ENCODE measurements at regions not wholly inside any gene's neighbourhood (a gene's known extent, or its start where the extent isn't known, plus 50 kb on each side); places are given as distances from the start of the nearest gene placed in this dataset.

DNA sequence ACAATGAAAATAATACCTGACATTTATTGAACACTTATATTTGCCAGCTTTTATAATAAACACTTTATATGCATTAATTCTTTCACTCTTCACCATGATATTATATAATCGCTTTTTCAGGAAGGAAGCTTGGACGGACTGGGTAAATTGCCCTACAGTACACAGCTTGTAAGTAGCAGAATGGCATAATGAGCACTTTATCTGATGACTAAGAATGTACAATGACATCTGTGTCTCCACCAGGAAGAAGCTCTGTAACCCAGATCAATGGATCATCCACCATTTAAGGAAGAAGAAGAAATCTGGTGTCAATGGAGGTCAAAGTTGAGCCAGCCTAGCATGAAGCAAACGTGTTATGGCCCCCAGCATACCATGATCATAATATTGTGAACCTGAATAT, 444.0 kb upstream of the SPHKAP start:
- intact Hi-C loops (cut with DNase I) = no loop called here
- 77 to 80% methylated on average over 3 of the region's 3 CpGs for WGBS, 2 donors
- TF ChIP-seq POLR2AphosphoS5 (IDR thresholded peaks at IDR 0.05) (no peak), EP300 (IDR thresholded peaks at IDR 0.05) (no peak), CTCF (IDR thresholded peaks at IDR 0.05) (no peak), POLR2A (IDR thresholded peaks at IDR 0.05) (no peak)
- no peaks in the 10 kb centered on the region for H3K4me1 ChIP-seq
- no peak overlapping the region for H3K4me3 ChIP-seq
- no peaks in the 10 kb centered on the region for H3K27me3 ChIP-seq
- H3K27ac ChIP-seq = no peak overlapping the region
- H3K36me3 ChIP-seq = no peaks in the 10 kb centered on the region
- H3K9me3 ChIP-seq = no peaks in the 10 kb centered on the region
- DNase-seq = no peak

DNA sequence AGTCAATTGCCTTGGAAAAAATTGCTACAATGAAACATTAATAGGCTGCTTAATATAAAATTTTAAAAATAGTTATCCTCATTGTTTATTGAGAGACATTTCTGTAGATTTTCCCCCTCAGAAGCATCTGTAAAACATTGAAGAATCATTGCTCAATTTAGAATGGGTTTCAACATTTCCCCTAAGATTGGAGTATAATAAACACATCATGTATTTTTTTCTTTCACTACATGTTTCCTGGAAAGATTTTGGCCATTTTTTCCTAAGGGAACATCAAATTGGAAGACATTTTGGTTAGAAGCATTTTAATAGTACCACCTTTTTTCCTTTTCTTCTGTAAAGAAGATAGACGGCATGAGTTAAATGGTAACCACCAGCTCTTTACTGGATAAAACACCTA, 443.2 kb upstream of the SPHKAP start:
- intact Hi-C loops (cut with DNase I) = no loop called here
- no peaks in the 10 kb centered on the region for H3K4me1 ChIP-seq
- WGBS, 2 donors = 89 to 91% methylated on average over 1 of the region's 1 CpG

GRCh38 chr2:228615496-228615895, 434.0 kb upstream of the SPHKAP start:
- no peak overlapping the region for H3K4me3 ChIP-seq
- intact Hi-C loops (cut with DNase I) = no loop called here
- H3K27me3 ChIP-seq = no peaks in the 10 kb centered on the region
- no peaks in the 10 kb centered on the region for H3K4me1 ChIP-seq
- no peak for DNase-seq
- WGBS, 2 donors = 91 to 94% methylated on average over 3 of the region's 3 CpGs
- TF ChIP-seq EP300 (IDR thresholded peaks at IDR 0.05) (no peak), CTCF (IDR thresholded peaks at IDR 0.05) (no peak), POLR2A (IDR thresholded peaks at IDR 0.05) (no peak), POLR2AphosphoS5 (IDR thresholded peaks at IDR 0.05) (no peak)
- no peaks in the 10 kb centered on the region for H3K36me3 ChIP-seq
- H3K27ac ChIP-seq = no peak overlapping the region
- H3K9me3 ChIP-seq = no peaks in the 10 kb centered on the region

More for the DNA sequence above, 443.2 kb upstream of the SPHKAP start:
- no peaks in the 10 kb centered on the region for H3K9me3 ChIP-seq
- H3K27ac ChIP-seq = no peak overlapping the region
- H3K36me3 ChIP-seq = no peaks in the 10 kb centered on the region
- TF ChIP-seq EP300 (IDR thresholded peaks at IDR 0.05) (no peak), POLR2AphosphoS5 (IDR thresholded peaks at IDR 0.05) (no peak), CTCF (IDR thresholded peaks at IDR 0.05) (no peak), POLR2A (IDR thresholded peaks at IDR 0.05) (no peak)
- DNase-seq = no peak
- H3K4me3 ChIP-seq = no peak overlapping the region
- H3K27me3 ChIP-seq = no peaks in the 10 kb centered on the region

DNA sequence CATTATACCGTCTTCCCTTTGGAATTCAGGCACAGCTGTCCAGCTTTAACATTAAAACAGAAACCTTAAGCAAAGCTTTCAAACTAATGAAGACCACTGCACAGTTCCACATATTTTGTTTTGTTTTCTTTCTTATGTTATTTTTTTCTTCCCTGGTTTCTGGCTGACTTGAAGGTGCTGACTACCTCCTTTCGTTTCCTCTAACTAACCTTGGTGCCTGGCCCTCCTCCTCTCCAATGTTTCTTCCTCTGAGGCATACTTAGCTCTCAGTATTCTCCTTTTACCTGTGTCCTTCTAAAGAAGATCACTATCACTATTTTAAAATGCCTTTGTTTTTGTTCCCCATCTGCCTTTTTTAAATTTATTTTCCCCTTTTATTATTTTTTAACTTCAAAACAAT, 433.3 kb upstream of the SPHKAP start:
- no peaks in the 10 kb centered on the region for H3K36me3 ChIP-seq
- no peak for DNase-seq
- no peaks in the 10 kb centered on the region for H3K4me1 ChIP-seq
- H3K9me3 ChIP-seq = no peaks in the 10 kb centered on the region
- 58 to 69% methylated on average over 2 of the region's 2 CpGs for WGBS, 2 donors
- H3K27ac ChIP-seq = no peak overlapping the region
- H3K4me3 ChIP-seq = no peak overlapping the region
- intact Hi-C loops (cut with DNase I) = no loop called here
- no peaks in the 10 kb centered on the region for H3K27me3 ChIP-seq
- TF ChIP-seq POLR2A (IDR thresholded peaks at IDR 0.05) (no peak), EP300 (IDR thresholded peaks at IDR 0.05) (no peak), CTCF (IDR thresholded peaks at IDR 0.05) (no peak)

DNA sequence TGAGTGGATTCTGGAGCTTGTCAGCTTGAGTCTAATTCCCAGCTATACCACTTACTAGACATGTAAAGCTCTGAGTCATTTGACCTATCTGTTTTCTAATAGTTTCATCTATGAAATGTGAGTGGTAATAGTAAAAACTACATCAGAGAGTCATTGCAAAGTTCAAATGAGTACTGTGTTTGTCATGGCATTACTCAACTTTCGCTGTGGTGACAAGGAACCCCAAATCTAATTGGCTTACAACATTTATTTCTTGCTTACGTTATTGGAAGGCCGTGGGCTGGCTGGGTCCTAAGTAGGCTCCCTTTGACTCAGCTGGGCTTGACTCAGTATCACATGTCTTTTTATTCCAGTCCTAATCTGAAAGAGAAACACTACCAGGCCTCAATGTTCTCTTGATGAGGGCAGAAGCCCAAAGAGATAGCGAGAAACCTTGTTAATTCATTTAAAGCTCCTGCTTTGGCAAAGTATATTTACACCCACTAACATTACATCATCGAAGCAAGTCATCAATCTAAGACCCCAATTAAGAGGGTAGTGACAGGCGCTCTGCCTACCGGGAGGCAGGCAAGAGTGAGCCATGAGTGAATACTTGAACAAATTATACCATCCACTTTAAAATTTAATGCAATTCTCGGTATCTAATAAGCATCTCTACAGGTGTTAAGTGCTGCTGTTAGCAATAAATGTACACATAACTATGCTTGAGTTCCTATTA, 431.8 kb upstream of the SPHKAP start:
- TF ChIP-seq POLR2AphosphoS5 (IDR thresholded peaks at IDR 0.05) (no peak), CTCF (IDR thresholded peaks at IDR 0.05) (no peak), POLR2A (IDR thresholded peaks at IDR 0.05) (no peak), EP300 (IDR thresholded peaks at IDR 0.05) (no peak)
- DNase-seq = no peak
- Histone ChIP-seq H3K9me3 (peaks cover 0 to 5% (median 0%) of the 10 kb centered on the region in 4 donors), H3K27ac (no peak overlapping the region), H3K27me3 (no peaks in the 10 kb centered on the region), H3K4me3 (no peak overlapping the region), H3K36me3 (no peaks in the 10 kb centered on the region), H3K4me1 (no peaks in the 10 kb centered on the region)
- intact Hi-C loops (cut with DNase I) = no loop called here
- 82 to 85% methylated on average over 8 of the region's 8 CpGs for WGBS, 2 donors

Measured in sigmoid colon (tissue), 6 donors.